G401 (cell line): ENCODE measurements at regions not wholly inside any gene's neighbourhood (a gene's known extent, or its start where the extent isn't known, plus 50 kb on each side); places are given as distances from the start of the nearest gene placed in this dataset.
"Not testable (repeated sequence)": the region's sequence is repeated elsewhere in the genome, so short reads cannot be mapped to it uniquely, and the experiment has no call there.

Experiments used
- DNase-seq: peaks from one replicate; pipeline ENCODE4 v3.0.0-alpha.2; 2015; ENCODE audit warnings: low spot score
- in situ Hi-C: cut with HindIII; loops from 2 replicates; pipeline ENCODE4 v1.10.0; 2016; ENCODE audit warnings: low sequenced_read_pairs, mixed read lengths

DNA sequence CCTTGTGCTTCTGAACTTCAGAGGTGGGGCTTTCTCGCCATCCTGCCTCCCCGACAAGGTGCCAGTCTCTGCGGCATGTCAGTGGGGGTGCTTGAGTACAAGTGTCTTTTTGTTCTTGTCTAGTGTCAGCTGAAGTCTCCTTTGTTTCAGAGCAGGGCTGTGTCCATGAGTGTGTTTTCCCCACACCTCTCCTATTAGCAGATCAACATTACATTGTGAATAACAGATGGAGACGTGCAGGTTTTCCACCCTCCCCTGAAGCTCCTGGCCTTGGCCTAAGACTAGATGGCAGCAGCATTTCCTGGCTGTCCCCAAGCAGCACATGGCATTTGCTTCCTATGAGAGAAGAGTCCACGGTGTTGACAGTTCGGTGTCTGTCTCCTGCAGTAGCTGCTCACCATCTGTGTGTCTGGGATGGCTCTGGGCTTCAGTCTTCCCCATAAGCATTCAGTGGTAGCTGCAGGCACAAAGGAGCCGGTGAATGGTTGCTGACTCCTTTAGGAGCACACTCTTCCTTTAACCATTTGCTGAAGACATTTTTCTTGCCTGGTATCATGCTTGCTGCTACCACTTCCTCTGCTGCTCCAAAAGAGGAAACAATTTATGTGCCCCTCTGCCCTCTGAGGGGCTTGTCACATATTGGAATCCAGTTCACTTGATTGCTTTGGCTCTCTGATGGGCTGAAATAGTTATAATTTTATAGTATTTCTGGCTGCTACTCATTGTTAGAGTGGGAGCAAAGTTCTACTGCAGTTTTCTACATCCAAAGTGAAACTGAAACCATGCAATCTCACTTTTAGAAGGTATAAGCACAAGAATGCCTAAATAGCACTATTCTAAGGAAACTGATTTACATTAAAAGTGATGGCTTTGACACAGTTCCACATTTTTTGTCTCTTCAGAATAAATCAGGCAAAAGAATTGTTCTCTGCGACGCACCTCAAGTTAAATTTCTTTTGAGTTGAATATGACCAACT is 913.0 kb downstream of the C6orf118 start:
- DNase-seq, result peak; percentile 98
- in situ Hi-C loops, result no loop called here

DNA sequence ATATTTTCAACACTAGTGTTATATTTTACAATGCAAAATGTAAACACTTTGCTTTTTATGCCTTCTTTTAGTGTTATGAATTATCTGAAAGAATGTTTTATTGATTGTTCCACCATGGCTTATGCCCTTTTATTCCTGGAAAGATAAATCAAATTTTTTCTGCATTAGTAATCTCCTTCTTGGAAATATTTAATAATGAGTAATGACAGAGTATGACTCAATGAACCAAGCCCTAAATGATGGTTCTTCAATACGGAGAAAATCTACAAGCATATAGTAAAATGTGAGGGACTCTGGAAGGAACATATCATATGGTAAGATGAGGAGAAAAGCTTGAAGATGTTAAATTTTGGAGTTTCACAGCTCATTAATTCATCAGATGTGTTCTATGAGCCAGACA is 929.6 kb downstream of the C6orf118 start:
- DNase-seq, result no peak
- in situ Hi-C loops, result no loop called here

DNA sequence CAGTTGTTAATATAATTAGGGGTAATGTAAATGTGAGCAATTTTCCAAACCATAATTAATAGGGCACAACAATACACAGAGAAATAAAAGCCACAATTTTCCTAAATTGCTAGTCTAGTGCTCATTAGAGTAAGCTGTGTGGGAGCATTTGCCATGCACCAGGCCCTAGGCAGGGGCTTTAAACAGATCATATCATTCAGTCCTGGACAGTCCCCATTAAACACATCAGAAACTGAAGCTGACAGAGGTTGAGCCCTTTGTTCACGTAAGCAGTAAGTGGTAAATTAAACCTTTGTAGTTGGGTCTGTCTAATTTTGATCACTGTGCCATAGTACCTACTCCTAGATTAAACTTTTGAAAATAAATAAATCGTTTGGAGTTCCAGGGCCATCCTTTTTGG is 931.1 kb downstream of the C6orf118 start:
- in situ Hi-C loops, result no loop called here
- DNase-seq, result no peak

DNA sequence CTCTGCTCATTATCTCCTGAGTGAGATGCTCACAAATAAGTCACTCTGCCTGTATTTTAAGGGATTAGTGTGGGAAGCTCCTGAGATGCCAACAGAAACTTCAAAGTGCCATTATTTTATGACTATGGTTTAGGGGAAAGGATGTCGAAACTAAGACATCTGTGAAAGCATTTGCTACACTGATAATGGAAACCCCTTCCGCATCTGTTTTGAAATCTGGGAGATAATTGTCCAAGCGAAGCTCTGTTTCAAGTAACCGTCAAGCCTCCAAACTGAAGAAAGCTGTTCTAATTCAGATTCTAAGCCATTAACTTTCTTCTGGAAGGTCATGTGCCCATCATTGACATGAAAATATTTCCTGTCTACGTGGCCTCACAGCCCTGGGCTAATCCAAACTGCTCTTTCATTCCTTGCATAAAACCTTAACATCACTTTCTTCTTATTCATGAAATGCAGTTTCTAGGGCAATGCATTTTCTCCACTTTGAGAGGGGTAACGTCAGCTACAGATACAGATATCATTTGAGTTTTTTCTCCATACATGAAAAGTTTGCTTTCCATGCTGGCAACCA is 932.0 kb downstream of the C6orf118 start:
- no peak for DNase-seq
- in situ Hi-C loops, result no loop called here

DNA sequence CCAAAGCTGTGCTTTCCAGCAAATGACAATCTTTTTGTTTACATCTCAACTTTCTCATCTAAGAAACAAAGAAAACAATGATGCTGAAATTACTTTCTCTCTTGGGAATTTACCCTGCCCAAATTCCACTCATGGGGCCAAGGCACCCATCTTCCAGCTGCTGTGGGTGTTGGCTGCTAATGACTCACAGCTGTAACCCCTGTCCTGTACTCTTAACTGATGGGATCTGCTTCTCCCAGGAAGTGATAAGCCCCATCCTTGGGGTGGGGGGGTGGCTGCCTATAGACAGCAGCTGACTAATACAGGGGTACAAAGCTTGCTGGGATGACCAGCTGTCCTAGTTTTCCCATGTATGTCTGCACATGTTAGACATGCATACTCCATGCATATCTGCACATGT is 938.6 kb downstream of the C6orf118 start:
- no peak for DNase-seq

DNA sequence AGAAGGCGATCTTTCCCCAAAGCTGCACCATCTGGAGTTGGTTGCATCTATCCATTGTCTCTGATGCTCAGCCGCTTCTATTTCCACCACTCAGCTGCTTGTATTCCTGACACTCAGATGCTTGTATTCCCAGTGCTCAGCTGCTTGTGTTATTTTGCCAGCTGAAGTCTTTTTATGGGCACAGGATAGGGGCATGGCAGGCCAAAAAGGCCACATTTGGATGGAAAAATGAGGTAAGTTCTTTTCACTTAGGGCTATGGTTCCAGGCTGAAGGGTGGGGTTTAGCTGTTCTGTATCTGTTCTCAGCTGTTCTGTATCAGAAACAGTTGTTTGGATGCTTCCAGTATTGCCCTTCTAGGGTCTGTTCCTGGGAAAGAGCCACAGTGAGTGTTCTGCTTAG is 944.9 kb downstream of the QKI start:
- in situ Hi-C loops, result no loop called here
- no peak for DNase-seq

More for the DNA sequence above, 938.6 kb downstream of the C6orf118 start:
- in situ Hi-C loops, result no loop called here

DNA sequence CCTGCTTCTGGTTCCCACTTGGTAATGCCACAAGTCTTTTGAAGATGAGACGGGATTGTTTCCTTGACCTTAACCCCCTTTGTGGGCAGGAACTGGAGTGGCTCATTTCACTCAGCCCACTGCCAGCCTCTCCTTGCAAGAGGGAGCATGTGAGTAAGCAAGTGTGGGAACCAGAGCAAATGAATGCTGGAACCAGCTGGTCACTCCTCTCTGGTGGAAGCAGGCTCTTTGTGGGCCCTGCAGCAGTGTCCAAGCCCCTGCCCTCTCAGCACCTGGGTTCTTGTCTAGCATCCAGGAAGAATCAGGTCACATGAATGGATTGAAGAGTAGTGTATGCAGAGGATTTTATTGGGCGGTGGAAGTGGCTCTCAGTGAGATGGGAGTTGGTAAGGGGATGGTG is 944.5 kb downstream of the QKI start:
- in situ Hi-C loops, result no loop called here

DNA sequence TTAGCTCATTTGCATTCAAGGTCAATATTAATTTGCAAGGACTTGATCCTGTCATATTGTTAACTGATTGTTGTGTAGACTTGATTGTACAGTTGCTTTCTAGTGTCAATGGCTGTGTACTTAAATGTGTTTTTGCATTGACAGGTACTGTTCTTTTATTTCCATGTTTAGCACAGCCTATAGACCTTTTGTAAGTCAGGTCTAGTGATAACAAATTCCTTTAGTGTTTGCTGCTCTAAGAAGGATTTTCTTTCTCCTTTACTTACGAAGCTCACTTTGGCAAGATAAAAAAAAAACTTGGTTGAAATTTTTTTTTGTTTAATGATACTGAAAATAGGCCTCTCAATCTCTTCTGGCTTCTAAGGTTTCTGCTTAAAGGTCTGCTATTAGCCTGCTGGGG is 942.3 kb downstream of the QKI start:
- no peak for DNase-seq
- in situ Hi-C loops, result no loop called here

More for the DNA sequence above, 944.5 kb downstream of the QKI start:
- DNase-seq, result no peak

DNA sequence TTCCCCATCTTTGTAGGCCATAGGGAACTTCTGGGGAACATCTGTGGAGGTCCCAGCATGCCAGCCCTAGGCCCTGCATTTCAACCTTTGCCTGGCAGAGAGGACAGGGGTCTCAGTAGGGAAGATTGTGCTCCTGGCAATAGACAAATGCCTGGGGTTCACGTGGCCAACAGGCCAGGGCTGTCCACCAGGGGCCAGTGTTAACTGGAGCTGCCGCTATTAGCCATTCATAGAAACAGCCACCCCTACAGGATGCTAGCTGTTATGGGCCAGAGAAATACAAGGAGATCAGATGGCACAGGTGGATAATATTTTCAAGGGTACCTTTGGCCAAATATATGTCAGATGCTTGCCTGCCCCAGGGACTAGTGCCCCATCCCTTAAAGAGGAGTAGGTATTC is 932.9 kb downstream of the QKI start:
- no peak for DNase-seq
- in situ Hi-C loops, result no loop called here

DNA sequence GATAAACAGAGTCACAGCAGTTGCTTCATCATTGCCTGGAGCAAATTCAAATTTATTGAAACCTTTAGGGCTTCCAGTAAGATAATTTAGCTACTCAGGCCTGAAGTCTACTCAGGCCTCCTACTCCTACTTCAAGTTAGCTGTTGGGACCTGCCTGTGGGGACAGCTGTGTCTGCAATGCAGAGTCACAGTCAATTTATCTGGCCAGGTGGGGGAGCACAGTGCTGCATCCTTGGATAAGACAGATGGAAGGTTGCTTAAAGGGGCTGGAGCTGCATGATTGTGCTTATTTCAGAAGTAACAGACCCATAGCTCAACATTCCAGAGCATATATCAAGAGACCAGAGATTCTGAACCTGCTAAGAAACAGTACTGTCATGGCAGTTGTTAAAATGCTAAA is 932.1 kb downstream of the QKI start:
- in situ Hi-C loops, result no loop called here

DNA sequence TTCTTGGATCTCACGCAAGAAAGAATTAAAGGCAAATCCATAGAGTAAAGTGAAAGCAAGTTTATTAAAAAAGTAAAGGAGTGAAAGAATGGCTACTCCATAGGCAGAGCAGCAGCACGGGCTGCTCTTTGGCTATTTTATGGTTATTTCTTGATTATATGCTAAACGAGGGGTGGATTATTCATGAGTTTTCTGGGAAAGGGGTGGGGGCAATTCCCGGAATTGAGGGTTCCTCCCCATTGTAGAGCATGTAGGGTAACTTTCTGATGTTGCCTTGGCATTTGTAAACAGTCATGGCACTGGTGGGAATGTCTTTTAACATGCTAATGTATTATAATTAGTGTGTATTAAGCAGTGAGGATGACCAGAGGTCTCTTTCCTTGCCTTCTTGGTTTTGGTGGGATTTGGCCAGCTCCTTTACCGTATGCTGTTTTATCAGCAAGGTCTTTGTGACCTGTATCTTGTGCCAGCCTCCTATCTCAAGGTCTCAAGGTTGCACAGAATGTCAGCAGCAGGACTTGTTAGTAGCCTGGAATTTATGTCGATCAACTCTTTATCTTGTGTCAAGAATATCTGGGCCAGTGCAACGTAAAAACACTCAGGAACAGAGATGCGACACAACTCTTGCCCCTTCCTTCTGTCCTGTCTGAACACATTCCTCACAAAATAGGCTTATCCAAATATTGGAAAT is 931.4 kb downstream of the QKI start:
- in situ Hi-C loops, result no loop called here
- DNase-seq, result no peak

More for the DNA sequence above, 932.1 kb downstream of the QKI start:
- DNase-seq, result no peak

DNA sequence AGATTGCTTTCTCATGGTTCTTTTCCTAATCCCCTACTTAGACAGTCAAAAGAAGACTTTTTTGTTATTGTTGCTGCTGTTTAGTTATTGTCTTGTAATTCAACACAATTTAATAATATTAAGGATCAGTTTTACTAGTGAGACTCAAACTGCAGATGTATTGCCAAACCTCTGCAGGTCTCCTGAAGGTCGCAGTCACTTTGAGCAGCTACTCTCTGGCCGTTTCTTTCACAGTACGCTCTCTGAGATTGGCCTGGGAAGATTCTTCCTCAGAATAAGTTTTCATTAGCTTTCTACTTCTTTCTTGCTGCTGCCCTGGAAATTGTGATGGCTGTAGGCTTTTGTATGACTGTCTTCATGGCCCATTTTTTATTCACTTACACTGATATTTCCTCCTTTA is 930.8 kb downstream of the QKI start:
- in situ Hi-C loops, result no loop called here
- no peak for DNase-seq

DNA sequence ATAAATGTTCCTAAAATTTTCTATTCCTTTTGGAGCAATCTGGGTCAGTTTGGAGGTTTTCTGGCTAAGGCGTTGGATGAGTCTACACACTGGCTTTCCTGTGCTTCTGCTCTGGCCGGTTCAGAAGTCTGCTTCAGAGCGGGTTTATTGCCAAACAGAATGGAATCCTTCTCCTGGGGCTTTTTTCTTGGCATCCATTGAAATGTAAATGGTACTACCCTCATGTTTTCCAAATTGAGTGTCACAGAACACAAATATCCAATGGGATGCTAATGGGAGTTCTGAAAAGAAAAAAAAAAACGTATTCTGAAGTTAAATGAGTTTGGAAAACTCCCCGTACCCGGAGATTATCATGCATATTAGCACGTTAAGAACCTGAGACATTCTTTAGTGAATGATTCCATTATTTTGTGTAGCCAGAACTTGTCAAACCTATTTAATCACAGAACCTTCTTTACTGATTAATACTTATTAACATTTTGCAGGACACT is 930.3 kb downstream of the QKI start:
- DNase-seq, result peak; percentile 35
- in situ Hi-C loops, result no loop called here

DNA sequence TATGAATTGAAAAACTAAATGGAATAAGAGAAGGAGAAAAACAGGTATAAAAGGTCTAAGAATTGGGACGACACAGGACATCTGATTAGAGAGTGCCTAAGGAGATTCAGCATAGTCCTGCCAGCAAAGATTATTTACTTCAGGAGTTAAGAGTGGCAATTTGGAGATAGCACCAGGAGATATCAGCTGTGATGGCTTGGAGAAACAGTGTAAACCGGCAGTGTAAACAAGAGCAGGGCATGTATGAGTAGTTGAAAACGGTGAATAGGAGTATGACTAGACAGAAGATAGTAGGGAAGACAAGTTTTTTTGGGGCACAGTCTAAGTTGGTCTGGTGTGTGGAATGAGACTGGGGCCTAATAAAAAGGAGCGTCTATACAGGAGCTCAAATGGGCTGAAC is 924.9 kb downstream of the QKI start:
- in situ Hi-C loops, DNase-seq: not testable (repeated sequence)

DNA sequence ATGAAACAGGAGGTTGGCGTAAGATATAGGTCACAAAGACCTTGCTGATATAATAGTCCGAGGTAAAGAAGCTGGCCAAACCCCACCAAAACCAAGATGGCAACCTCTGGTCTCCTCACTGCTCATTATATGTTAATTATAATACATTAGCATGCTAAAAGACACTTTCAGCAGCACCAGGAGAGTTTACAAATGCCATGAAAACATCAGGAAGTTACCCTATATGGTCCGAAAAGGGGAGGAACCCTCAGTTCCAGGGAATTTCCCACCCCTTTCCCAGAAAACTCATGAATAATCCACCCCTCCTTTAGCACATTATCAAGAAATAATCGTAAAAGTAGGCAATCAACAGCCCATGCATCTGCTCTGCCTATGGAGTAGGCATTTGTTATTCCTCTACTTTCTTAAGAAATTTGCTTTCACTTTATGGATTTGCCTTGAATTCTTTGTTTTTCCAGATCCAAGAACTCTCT is 923.4 kb downstream of the QKI start:
- no peak for DNase-seq
- in situ Hi-C loops, result no loop called here

DNA sequence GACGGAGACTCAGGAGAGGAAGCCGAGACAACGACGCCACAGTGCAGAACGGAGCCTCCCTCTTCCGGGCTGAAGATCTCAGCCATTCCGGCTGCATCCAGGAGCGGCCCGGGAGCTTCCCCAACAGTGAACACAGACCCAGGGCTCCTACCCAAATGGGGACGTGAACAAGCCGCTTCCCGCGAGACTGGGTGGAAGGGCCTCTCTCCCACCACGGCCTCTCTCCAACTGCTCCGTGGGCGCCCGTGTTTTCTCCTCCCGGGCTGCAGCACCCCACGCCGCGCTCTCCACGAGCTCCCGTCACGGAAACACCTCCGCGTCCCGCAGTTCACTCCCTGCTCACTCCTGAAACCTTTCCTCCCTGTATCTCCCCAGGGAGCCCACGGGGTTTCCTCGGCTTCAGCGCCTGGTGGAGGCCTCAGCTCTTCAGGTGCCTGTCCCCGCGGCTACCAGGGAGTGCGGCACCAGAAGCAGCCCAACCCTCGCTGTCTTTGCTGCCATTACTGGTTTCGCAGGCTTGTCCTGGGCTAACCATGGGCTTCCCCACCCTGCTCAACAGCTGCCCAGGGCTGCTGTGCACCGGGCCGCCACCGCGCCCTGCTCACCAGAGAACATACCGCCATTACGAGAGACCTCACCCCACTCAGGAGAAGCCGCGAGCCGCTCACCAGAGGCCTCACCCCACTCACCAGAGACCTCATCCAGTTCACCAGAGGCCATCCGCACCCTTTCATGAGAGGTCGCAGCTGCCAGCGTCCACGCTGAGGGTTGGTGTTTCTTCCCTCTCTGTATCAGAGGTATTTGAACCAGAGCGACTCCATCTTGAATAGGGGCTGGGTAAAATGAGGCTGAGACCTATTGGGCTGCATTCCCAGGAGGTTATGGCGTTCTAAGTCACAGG is 922.8 kb downstream of the QKI start:
- in situ Hi-C loops, result no loop called here
- no peak for DNase-seq

DNA sequence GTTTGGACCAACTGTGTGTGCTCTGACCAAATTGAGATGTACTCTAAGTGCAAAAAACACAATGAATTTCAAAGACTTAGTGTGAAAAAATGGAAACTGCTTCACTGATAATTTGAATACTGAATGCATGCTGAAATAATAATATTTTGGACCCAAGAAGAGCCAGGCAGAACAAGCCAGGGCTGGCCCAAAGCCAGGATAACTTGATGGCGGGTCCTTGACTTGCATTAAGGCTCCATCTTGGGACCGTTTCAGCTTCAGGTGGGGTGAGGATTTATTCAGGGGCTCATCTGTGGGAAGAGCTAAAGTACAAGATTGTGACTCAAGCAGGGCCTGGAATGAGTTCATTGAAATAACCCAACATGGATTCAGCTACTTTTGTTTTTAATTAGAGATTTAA is 921.9 kb downstream of the QKI start:
- in situ Hi-C loops, result no loop called here
- no peak for DNase-seq

DNA sequence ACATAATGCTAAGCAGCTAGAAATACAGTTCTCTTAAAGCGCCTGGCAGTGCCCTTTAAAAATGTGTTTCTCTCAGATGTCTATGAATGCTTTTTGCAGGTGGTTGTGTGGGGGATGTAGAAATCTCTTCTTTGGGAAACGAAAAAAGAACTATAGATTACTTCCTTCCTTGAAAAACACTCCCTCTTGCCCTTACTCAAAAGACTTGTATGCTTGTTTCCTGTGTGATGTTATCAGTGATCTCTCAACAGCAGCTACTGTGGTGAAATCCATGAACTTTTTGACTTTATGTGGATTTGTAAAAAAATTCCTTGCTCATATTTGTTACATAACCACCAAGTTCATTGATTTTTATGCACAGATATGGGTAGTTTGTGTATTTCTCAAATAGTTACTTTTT is 916.5 kb downstream of the QKI start:
- in situ Hi-C loops, result no loop called here
- no peak for DNase-seq

DNA sequence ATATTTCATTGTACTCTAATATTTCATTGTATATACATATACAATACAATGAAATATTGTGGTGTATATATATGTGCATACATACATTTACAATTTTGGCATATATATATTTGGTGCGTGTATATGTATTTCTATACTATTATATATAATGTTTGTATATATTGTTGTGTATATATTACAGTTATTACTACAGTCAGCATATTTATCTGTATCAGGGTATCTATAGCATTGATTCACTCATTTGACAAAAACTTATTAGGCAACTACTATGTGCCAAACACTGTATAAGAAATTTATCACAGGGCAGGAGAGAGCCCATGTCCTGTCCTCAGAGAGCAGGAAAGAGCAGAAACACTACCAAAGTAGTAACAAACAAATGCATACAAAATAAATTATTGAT is 910.6 kb downstream of the QKI start:
- no peak for DNase-seq
- in situ Hi-C loops, result no loop called here
